Kidney (tissue), 13 donors: ENCODE measurements at regions not wholly inside any gene's neighbourhood (a gene's known extent, or its start where the extent isn't known, plus 50 kb on each side); places are given as distances from the start of the nearest gene placed in this dataset.
"Not testable (repeated sequence)": the region's sequence is repeated elsewhere in the genome, so short reads cannot be mapped to it uniquely, and the experiment has no call there.

Experiments
- DNase-seq, 5 donors: peaks; one replicate each; pipeline ENCODE4 v3.0.0-alpha.2; 2013 to 2020
- FAIRE-seq: peaks from 2 replicates; lab custom pipeline; 2012; peaks lifted over from hg19 to GRCh38; lab: Jason Lieb, UNC
- H3K27ac ChIP-seq, 2 donors: one replicate each; pipeline ENCODE4 v1.7.0; 2013; ENCODE audit warnings: low read depth in 2 of 2, low read length in 2 of 2, inconsistent platforms in 1 of 2
- H3K27me3 ChIP-seq: one replicate; pipeline ENCODE4 v1.7.1; 2013; ENCODE audit warnings: low read length, inconsistent platforms; ENCODE audit not compliant: control insufficient read depth, insufficient read depth
- H3K36me3 ChIP-seq, 3 donors: one replicate each; pipeline versions ENCODE4 v1.7.0 to v1.7.1; 2013; ENCODE audit warnings: low read length in 3 of 3, control low read depth in 1 of 3, inconsistent platforms in 1 of 3; ENCODE audit not compliant: insufficient read depth in 3 of 3, control insufficient read depth in 2 of 3
- H3K4me1 ChIP-seq, 3 donors: one replicate each; pipeline versions ENCODE4 v1.7.0 to v1.7.1; 2013; ENCODE audit warnings: low read length in 3 of 3, inconsistent platforms in 1 of 3, low read depth in 1 of 3; ENCODE audit not compliant: control insufficient read depth in 2 of 3, insufficient read depth in 2 of 3
- H3K4me3 ChIP-seq, 3 donors: one replicate each; pipeline versions ENCODE4 v1.7.0 to v1.8.1; 2013; ENCODE audit warnings: low read length in 3 of 3, control low read depth in 1 of 3, inconsistent platforms in 1 of 3
- H3K9ac ChIP-seq, 3 donors: one replicate each; pipeline versions ENCODE4 v1.7.0 to v1.7.1; 2013; ENCODE audit warnings: low read length in 3 of 3, control low read depth in 1 of 3, inconsistent platforms in 1 of 3
- H3K9me3 ChIP-seq, 3 donors: one replicate each; pipeline versions ENCODE4 v1.7.0 to v1.7.1; 2013; ENCODE audit warnings: low read length in 3 of 3, control low read depth in 1 of 3, inconsistent platforms in 1 of 3; ENCODE audit not compliant: control insufficient read depth in 2 of 3, insufficient read depth in 1 of 3
- intact Hi-C: fragments of 100-400 bp; cut with DNase I; formaldehyde crosslinking; loops from one replicate; pipeline ENCODE4 v1.11.1; 2022
- TF ChIP-seq, protein P1 (sequence below): IDR thresholded peaks from 3 replicates; pipeline ENCODE4 v1.5.1; 2012; ENCODE audit warnings: mild to moderate bottlenecking, moderate library complexity, borderline replicate concordance; ENCODE audit not compliant: insufficient read depth; ENCODE audit errors: extremely low read depth
- donor health status: control.
- donor health status: control.
- donor health status: control.
- donor health status: control.
- donor health status: control.
- donor health status: DM: yes; HTN: yes; CAD: no.
- donor health status: Normal renal cell carcinoma (clear cell type).

DNA sequence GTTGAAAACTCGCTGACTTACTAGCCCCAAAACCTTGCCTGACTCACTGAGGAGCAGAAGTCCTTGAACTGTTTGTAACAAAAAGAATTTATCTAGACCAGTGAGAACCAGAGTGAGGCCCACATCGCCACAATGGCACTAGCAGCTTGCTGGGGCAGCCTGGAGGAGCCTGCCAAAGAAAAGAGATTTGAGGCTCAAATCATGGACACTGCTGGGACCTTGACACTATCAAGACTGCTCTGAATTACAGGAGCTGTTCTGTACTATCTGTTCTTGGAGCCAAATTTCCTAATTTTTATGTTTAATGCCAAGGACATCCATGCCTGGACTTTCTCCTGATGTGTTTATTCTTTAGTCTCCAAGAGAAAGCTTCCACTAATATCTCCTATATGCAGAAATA, 82.0 kb upstream of the JCAD start:
- peaks cover 0 to 8% (median 0%) of the 10 kb centered on the region in 3 donors for H3K9me3 ChIP-seq
- TF ChIP-seq, protein P1, sequence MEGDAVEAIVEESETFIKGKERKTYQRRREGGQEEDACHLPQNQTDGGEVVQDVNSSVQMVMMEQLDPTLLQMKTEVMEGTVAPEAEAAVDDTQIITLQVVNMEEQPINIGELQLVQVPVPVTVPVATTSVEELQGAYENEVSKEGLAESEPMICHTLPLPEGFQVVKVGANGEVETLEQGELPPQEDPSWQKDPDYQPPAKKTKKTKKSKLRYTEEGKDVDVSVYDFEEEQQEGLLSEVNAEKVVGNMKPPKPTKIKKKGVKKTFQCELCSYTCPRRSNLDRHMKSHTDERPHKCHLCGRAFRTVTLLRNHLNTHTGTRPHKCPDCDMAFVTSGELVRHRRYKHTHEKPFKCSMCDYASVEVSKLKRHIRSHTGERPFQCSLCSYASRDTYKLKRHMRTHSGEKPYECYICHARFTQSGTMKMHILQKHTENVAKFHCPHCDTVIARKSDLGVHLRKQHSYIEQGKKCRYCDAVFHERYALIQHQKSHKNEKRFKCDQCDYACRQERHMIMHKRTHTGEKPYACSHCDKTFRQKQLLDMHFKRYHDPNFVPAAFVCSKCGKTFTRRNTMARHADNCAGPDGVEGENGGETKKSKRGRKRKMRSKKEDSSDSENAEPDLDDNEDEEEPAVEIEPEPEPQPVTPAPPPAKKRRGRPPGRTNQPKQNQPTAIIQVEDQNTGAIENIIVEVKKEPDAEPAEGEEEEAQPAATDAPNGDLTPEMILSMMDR, result no peak
- no peak overlapping the region for H3K27ac ChIP-seq
- H3K36me3 ChIP-seq, result no peaks in the 10 kb centered on the region
- no peak overlapping the region for H3K9ac ChIP-seq
- H3K27me3 ChIP-seq, result no peaks in the 10 kb centered on the region
- H3K4me3 ChIP-seq, result no peak overlapping the region
- no peak for DNase-seq
- no peaks in the 10 kb centered on the region for H3K4me1 ChIP-seq
- FAIRE-seq, result no peak
- intact Hi-C loops, result no loop called here

DNA sequence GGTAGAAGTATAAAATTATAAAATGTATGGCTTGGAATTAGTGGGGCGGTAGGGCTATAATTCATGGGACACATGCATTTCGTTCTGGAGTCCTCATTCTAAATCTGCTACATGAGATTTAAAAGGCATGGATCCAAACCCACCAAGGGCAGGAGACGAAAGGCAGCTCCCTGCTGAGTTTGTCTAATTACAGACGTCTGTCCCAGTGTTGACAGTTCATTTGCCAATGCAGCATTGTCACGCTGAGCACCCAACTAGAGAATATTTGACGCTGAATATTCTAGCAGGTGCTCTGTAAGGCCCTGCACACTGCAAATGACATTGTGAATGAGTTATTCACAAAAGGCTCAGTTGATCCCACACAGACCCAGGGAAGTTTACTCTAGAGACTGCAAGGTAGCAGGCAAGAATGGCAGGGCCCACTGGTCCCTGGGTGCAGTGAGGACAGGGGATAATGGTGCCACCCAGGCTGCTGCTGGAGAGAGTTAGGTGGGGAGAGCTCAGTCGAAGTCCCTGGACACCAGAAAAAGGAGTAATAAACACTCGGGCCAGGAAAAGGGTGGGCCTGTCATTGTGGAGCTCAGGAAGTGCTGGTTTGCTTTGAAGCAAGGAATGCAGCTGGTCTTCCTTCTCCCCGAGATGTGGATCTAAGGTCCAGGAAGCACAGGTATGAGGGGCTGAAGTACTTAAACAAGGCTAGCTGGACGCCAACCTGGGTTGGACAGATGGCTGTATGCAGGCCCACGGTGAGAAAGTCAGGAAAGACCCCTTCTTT, 75.0 kb upstream of the JCAD start:
- TF ChIP-seq, protein P1, result no peak
- no peak overlapping the region for H3K9ac ChIP-seq
- intact Hi-C loops, result no loop called here
- H3K27me3 ChIP-seq, result no peaks in the 10 kb centered on the region
- H3K27ac ChIP-seq, result no peak overlapping the region
- no peaks in the 10 kb centered on the region for H3K36me3 ChIP-seq
- H3K4me3 ChIP-seq, result no peak overlapping the region
- H3K9me3 ChIP-seq, result no peaks in the 10 kb centered on the region
- FAIRE-seq (no peak), DNase-seq (no peak)
- H3K4me1 ChIP-seq, result no peaks in the 10 kb centered on the region

DNA sequence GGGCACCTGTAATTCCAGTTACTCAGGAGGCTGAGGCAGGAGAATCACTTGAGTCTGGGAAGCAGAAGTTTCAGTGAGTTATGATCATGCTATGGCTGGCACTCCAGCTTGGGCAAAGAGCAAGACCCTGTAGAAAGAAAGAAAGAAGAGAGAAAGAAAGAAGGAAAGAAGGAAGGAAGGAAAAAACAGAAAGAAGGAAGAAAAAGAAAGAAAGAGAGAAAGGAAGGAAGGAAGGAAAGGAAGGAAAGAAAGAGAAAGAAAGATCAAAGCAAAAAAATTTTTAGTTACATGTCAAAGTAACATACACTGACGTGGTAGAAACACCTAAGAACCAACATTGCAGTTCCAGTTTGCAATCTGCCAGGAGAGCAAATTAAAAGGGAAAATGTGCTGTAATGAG, 73.8 kb upstream of the JCAD start:
- no peaks in the 10 kb centered on the region for H3K9me3 ChIP-seq
- H3K4me1 ChIP-seq, result no peaks in the 10 kb centered on the region
- DNase-seq, result no peak
- TF ChIP-seq, protein P1, result no peak
- intact Hi-C loops, result no loop called here
- no peak for FAIRE-seq
- H3K27ac ChIP-seq, result no peak overlapping the region
- no peaks in the 10 kb centered on the region for H3K27me3 ChIP-seq
- H3K36me3 ChIP-seq, result no peaks in the 10 kb centered on the region
- no peak overlapping the region for H3K9ac ChIP-seq
- H3K4me3 ChIP-seq, result no peak overlapping the region

DNA sequence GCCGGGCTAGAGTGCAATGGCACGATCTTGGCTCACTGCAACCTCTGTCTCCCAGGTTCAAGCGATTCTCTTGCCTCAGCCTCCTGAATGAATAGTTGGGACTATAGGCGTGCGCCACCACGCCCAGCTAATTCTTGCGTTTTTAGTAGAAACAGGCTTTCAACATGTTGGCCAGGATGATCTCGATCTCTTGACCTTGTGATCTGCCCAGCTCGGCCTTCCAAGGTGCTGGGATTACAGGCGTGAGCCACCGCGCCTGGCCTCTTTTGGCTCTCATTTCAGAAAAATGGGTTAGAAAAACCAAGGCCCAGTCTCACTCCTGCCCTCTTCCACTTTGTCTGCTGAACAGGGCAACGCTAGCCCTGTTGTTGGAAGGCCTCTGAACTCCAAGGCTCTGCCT, 72.0 kb upstream of the JCAD start:
- FAIRE-seq, H3K9ac ChIP-seq: not testable (repeated sequence)

DNA sequence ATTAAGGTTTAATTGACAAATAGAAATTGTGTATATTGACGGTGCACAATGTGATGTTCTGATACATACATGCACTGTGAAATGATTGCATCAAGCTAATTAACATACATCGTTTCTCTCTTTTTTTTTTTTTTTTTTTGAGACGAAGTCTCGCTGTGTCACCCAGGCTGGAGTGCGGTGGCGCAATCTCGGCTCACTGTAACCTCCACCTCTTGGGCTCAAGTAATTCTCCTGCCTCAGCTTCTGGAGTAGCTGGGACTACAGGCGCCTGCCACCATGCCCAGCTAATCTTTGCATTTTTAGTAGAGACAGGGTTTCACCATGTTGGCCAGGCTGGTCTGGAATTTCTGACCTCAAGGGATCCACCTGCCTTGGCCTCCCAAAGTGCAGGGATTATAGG, 69.9 kb upstream of the JCAD start:
- DNase-seq, H3K27me3 ChIP-seq, H3K27ac ChIP-seq, H3K4me3 ChIP-seq, FAIRE-seq, intact Hi-C loops, H3K9ac ChIP-seq, H3K9me3 ChIP-seq, H3K4me1 ChIP-seq, H3K36me3 ChIP-seq: not testable (repeated sequence)

More for the DNA sequence above, 72.0 kb upstream of the JCAD start:
- intact Hi-C loops, H3K27me3 ChIP-seq, H3K36me3 ChIP-seq, H3K4me1 ChIP-seq, H3K9me3 ChIP-seq, H3K4me3 ChIP-seq, H3K27ac ChIP-seq, DNase-seq: not testable (repeated sequence)
